Transverse colon (tissue), 4 donors: ENCODE measurements at regions not wholly inside any gene's neighbourhood (a gene's known extent, or its start where the extent isn't known, plus 50 kb on each side); places are given as distances from the start of the nearest gene placed in this dataset.

Experiments used
- DNase-seq: peaks from one replicate; pipeline ENCODE4 v3.0.0-alpha.2; 2019
- H3K27ac ChIP-seq, 4 donors: fragments of 200-600 bp; sonication (generic); 2 replicates each; pipeline ENCODE4 v1.5.1; 2016 to 2018; ENCODE audit warnings: inconsistent platforms in 4 of 4
- H3K27me3 ChIP-seq: fragments of 200-600 bp; sonication (generic); 2 replicates; pipeline ENCODE4 v1.5.1; 2017; ENCODE audit warnings: inconsistent platforms
- H3K36me3 ChIP-seq, 4 donors: fragments of 200-600 bp; sonication (generic); 2 replicates each; pipeline ENCODE4 v1.5.1; 2017 to 2019; ENCODE audit warnings: inconsistent platforms in 4 of 4
- H3K4me1 ChIP-seq, 4 donors: fragments of 200-600 bp; sonication (generic); 2 replicates each; pipeline ENCODE4 v1.5.1; 2017 to 2020; ENCODE audit warnings: inconsistent platforms in 4 of 4
- H3K4me3 ChIP-seq, 4 donors: fragments of 200-600 bp; sonication (generic); 1 replicate in 1 of 4; 2 replicates in 3 of 4; pipeline versions ENCODE4 v1.5.1 to v1.6.1; 2017 to 2019; ENCODE audit warnings: inconsistent platforms in 4 of 4
- H3K9me3 ChIP-seq, 2 donors: fragments of 200-600 bp; sonication (generic); 2 replicates each; pipeline ENCODE4 v1.5.1; 2017 to 2019; ENCODE audit warnings: inconsistent platforms in 2 of 2
- CTCF ChIP-seq, 5 experiments: fragments of 200-600 bp in 3 of 5; fragments of 450-650 bp in 2 of 5; sonication (generic) in 3 of 5; IDR thresholded peaks; 1 replicate in 2 of 5; 2 replicates in 3 of 5; pipeline ENCODE4 v1.5.1; 2016 to 2017; ENCODE audit warnings: antibody characterized with exemption in 5 of 5, inconsistent platforms in 3 of 5, mild to moderate bottlenecking in 2 of 5, moderate library complexity in 1 of 5
- EP300 ChIP-seq: sonication (generic); formaldehyde crosslinking; IDR thresholded peaks from one replicate; pipeline ENCODE4 v1.6.1; 2017; ENCODE audit warnings: antibody characterized with exemption, low read depth
- POLR2A ChIP-seq: fragments of 450-650 bp; IDR thresholded peaks from one replicate; pipeline ENCODE4 v1.6.1; 2016; ENCODE audit warnings: antibody characterized with exemption, mild to moderate bottlenecking, moderate library complexity
- POLR2AphosphoS5 ChIP-seq, 3 donors: sonication (generic); formaldehyde crosslinking; IDR thresholded peaks; one replicate each; pipeline ENCODE4 v1.6.1; 2016; ENCODE audit warnings: antibody characterized with exemption in 3 of 3
- WGBS, 2 donors: methylation state at CpG; one replicate each; pipeline ENCODE4 v1.1.5; 2018; ENCODE audit warnings: low coverage in 1 of 2; 5-methylcytosine and 5-hydroxymethylcytosine counted together
- in situ Hi-C, 4 donors: fragments of 200-750 bp; cut with MboI; loops; one replicate each; pipeline versions ENCODE4 v1.15.0 to v1.15.1; 2017; ENCODE audit warnings: low sequenced_read_pairs in 3 of 4, low pct_ligation_motif_present in 1 of 4, low pct_unique_long_range_greater_than_20kb in 1 of 4
- intact Hi-C: fragments of 100-400 bp; cut with DNase I; formaldehyde crosslinking; loops from one replicate; pipeline ENCODE4 v1.15.1; 2023; ENCODE audit warnings: low total_unique reads

GRCh38 chr3:105103139-105103538 lies 263.6 kb upstream of the ALCAM start:
- WGBS, 2 donors: 78 to 80% methylated on average over 2 of the region's 2 CpGs
- in situ Hi-C loops (no loop called here), intact Hi-C loops (no loop called here)
- H3K4me3 ChIP-seq: no peak overlapping the region
- H3K9me3 ChIP-seq: no peaks in the 10 kb centered on the region
- H3K27ac ChIP-seq: no peak overlapping the region
- H3K36me3 ChIP-seq: no peaks in the 10 kb centered on the region
- no peak for DNase-seq
- no peaks in the 10 kb centered on the region for H3K27me3 ChIP-seq
- no peaks in the 10 kb centered on the region for H3K4me1 ChIP-seq
- no peak for TF ChIP-seq CTCF (IDR thresholded peaks at IDR 0.05)
- no peak for TF ChIP-seq EP300
- no peak for TF ChIP-seq POLR2A
- no peak for TF ChIP-seq POLR2AphosphoS5 (IDR thresholded peaks at IDR 0.05)

- Histone ChIP-seq H3K36me3 (no peaks in the 10 kb centered on the region), H3K27me3 (no peaks in the 10 kb centered on the region), H3K4me1 (no peaks in the 10 kb centered on the region), H3K27ac (no peak overlapping the region), H3K9me3 (peaks cover 0 to 4% of the 10 kb centered on the region in 2 donors), H3K4me3 (no peak overlapping the region)
- DNase-seq: no peak
- in situ Hi-C loops: no loop called here
- TF ChIP-seq POLR2A: no peak
- no peak for TF ChIP-seq EP300
- no peak for TF ChIP-seq POLR2AphosphoS5 (IDR thresholded peaks at IDR 0.05)
- no peak for TF ChIP-seq CTCF (IDR thresholded peaks at IDR 0.05)
- 11 to 19% methylated on average over 1 of the region's 1 CpG for WGBS, 2 donors
- intact Hi-C loops: no loop called here
Observed at GRCh38 chr3:105108823-105109222, 257.9 kb upstream of the ALCAM start.

GRCh38 chr3:105118905-105119304 lies 247.8 kb upstream of the ALCAM start:
- H3K36me3 ChIP-seq: no peaks in the 10 kb centered on the region
- intact Hi-C loops (no loop called here), in situ Hi-C loops (no loop called here)
- H3K27me3 ChIP-seq: no peaks in the 10 kb centered on the region
- H3K27ac ChIP-seq: no peak overlapping the region
- 64 to 69% methylated on average over 3 of the region's 3 CpGs for WGBS, 2 donors
- H3K9me3 ChIP-seq: no peaks in the 10 kb centered on the region
- no peak for DNase-seq
- TF ChIP-seq POLR2A (no peak), CTCF (IDR thresholded peaks at IDR 0.05) (no peak), POLR2AphosphoS5 (IDR thresholded peaks at IDR 0.05) (no peak), EP300 (no peak)
- no peak overlapping the region for H3K4me3 ChIP-seq
- H3K4me1 ChIP-seq: no peaks in the 10 kb centered on the region

- no peak for DNase-seq
- H3K36me3 ChIP-seq: no peaks in the 10 kb centered on the region
- intact Hi-C loops (no loop called here), in situ Hi-C loops (no loop called here)
- no peaks in the 10 kb centered on the region for H3K4me1 ChIP-seq
- H3K9me3 ChIP-seq: no peaks in the 10 kb centered on the region
- H3K27ac ChIP-seq: no peak overlapping the region
- H3K27me3 ChIP-seq: no peaks in the 10 kb centered on the region
- WGBS, 2 donors: 82 to 85% methylated on average over 4 of the region's 4 CpGs
- TF ChIP-seq EP300: no peak
- no peak overlapping the region for H3K4me3 ChIP-seq
Observed at GRCh38 chr3:105119801-105120340, 246.8 kb upstream of the ALCAM start.

GRCh38 chr3:105130911-105131310 lies 235.8 kb upstream of the ALCAM start:
- H3K4me3 ChIP-seq: no peak overlapping the region
- WGBS, 2 donors: 85% methylated on average over 2 to 3 of the region's 3 CpGs
- H3K27ac ChIP-seq: no peak overlapping the region
- no peaks in the 10 kb centered on the region for H3K27me3 ChIP-seq
- TF ChIP-seq POLR2AphosphoS5 (IDR thresholded peaks at IDR 0.05): no peak
- DNase-seq: no peak
- peaks cover 0 to 12% of the 10 kb centered on the region in 2 donors for H3K9me3 ChIP-seq
- intact Hi-C loops: no loop called here
- H3K36me3 ChIP-seq: no peaks in the 10 kb centered on the region
- in situ Hi-C loops: no loop called here
- no peaks in the 10 kb centered on the region for H3K4me1 ChIP-seq
